Endothelial cell of umbilical vein (primary cell): ENCODE measurements at regions not wholly inside any gene's neighbourhood (a gene's known extent, or its start where the extent isn't known, plus 50 kb on each side); places are given as distances from the start of the nearest gene placed in this dataset.

Experiments used
- BruUV-seq: library from RNA; stranded (reverse); fragments of 400-500 nt; replicated peaks from 2 replicates; lab custom pipeline; 2021; lab: Mats Ljungman, UMichigan
- CTCF ChIA-PET: fragments of 300-600, 350-600 bp; sonication (Branson Sonifier 250); formaldehyde crosslinking; loops from one replicate; lab custom pipeline; 2021; ENCODE audit warnings: antibody characterized with exemption, inconsistent platforms; lab: Charles Lee
- POLR2A ChIA-PET: fragments of 300-600, 350-600 bp; sonication (Branson Sonifier 250); formaldehyde crosslinking; loops from one replicate; lab custom pipeline; 2021; ENCODE audit warnings: antibody characterized with exemption, inconsistent platforms; lab: Charles Lee
- DNase-seq: peaks from one replicate; pipeline ENCODE4 v3.0.0-alpha.2; 2011; ENCODE audit warnings: low read depth, low spot score
- FAIRE-seq: peaks from 2 replicates; lab custom pipeline; 2011; peaks lifted over from hg19 to GRCh38; lab: Jason Lieb, UNC
- H2AFZ ChIP-seq: 2 replicates; pipeline ENCODE4 v1.6.0; 2012; ENCODE audit warnings: low read depth, low read length, control low read depth, inconsistent platforms
- H3K27ac ChIP-seq: 2 replicates; pipeline ENCODE4 v1.5.1; 2011; ENCODE audit warnings: low read depth, mild to moderate bottlenecking, control low read depth, low read length, moderate library complexity; ENCODE audit not compliant: insufficient read depth
- H3K27me3 ChIP-seq, 2 experiments: 2 replicates each; pipeline versions ENCODE4 v1.6.0 to v1.6.1; 2011; ENCODE audit warnings: low read length in 2 of 2, mixed read lengths in 1 of 2; ENCODE audit not compliant: control insufficient read depth in 2 of 2, insufficient read depth in 2 of 2
- H3K36me3 ChIP-seq, 2 experiments: 2 replicates in 1 of 2; 3 replicates in 1 of 2; pipeline ENCODE4 v1.5.1; 2011; ENCODE audit warnings: low read length in 2 of 2, mild to moderate bottlenecking in 1 of 2, moderate library complexity in 1 of 2; ENCODE audit not compliant: control insufficient read depth in 2 of 2, insufficient read depth in 2 of 2; ENCODE audit errors: extremely low read depth in 1 of 2
- H3K4me1 ChIP-seq: 3 replicates; pipeline ENCODE4 v1.5.1; 2011; ENCODE audit warnings: mild to moderate bottlenecking, low read length; ENCODE audit not compliant: control insufficient read depth, insufficient read depth; ENCODE audit errors: extremely low read depth
- H3K4me2 ChIP-seq: 2 replicates; pipeline ENCODE4 v1.6.1; 2011; ENCODE audit warnings: low read length, control low read depth, mixed read lengths; ENCODE audit not compliant: insufficient read depth
- H3K4me3 ChIP-seq, 3 experiments: fragments of 200-600 bp in 1 of 3; sonication (generic), shearing (Covaris generic) in 1 of 3; replicated peaks in 1 of 3; 2 replicates each; pipeline ENCODE4 v1.5.1; 2011 to 2016; ENCODE audit warnings: control low read depth in 3 of 3, low read length in 3 of 3, mild to moderate bottlenecking in 2 of 3, inconsistent platforms in 1 of 3, low read depth in 1 of 3, moderate library complexity in 1 of 3; ENCODE audit not compliant: insufficient read depth in 1 of 3
- H3K79me2 ChIP-seq: 2 replicates; pipeline ENCODE4 v1.6.0; 2012; ENCODE audit warnings: low read length, inconsistent platforms; ENCODE audit not compliant: control insufficient read depth, insufficient read depth
- H3K9ac ChIP-seq: replicated peaks from 2 replicates; pipeline ENCODE3; 2011; ENCODE audit warnings: low read length, control low read depth; ENCODE audit not compliant: insufficient read depth; ENCODE audit errors: extremely low read depth
- H3K9me1 ChIP-seq: replicated peaks from 3 replicates; pipeline ENCODE4 v1.6.0; 2011; ENCODE audit warnings: mild to moderate bottlenecking, low read length; ENCODE audit not compliant: control insufficient read depth, insufficient read depth; ENCODE audit errors: extremely low read depth
- H3K9me3 ChIP-seq: replicated peaks from 2 replicates; pipeline ENCODE4 v1.5.1; 2012; ENCODE audit warnings: low read length, inconsistent platforms; ENCODE audit not compliant: control insufficient read depth, insufficient read depth
- H4K20me1 ChIP-seq: replicated peaks from 2 replicates; pipeline ENCODE3; 2011; ENCODE audit warnings: mild to moderate bottlenecking, low read length; ENCODE audit not compliant: control insufficient read depth, insufficient read depth; ENCODE audit errors: extremely low read depth
- CTCF ChIP-seq, 2 donors: IDR thresholded peaks; 1 replicate in 1 of 2; 2 replicates in 1 of 2; pipeline ENCODE4 v1.5.1; 2011; ENCODE audit warnings: low read length in 2 of 2, mild to moderate bottlenecking in 2 of 2, moderate library complexity in 2 of 2, control low read depth in 1 of 2, inconsistent platforms in 1 of 2, low read depth in 1 of 2; ENCODE audit not compliant: insufficient read depth in 1 of 2; ENCODE audit errors: extremely low read depth in 1 of 2
- EZH2 ChIP-seq: IDR thresholded peaks from 2 replicates; pipeline ENCODE4 v1.6.1; 2012; ENCODE audit warnings: borderline replicate concordance, low read depth, mild to moderate bottlenecking, moderate library complexity, low read length, inconsistent platforms; ENCODE audit not compliant: severe bottlenecking
- FOS ChIP-seq: IDR thresholded peaks from 2 replicates; pipeline ENCODE4 v1.6.1; 2011; ENCODE audit warnings: mild to moderate bottlenecking, low read length, moderate library complexity, borderline replicate concordance; ENCODE audit not compliant: insufficient read depth
- GATA2 ChIP-seq: IDR thresholded peaks from 2 replicates; pipeline ENCODE4 v1.7.0; 2011; ENCODE audit warnings: low read depth, mild to moderate bottlenecking, moderate library complexity, mixed read lengths, low read length; ENCODE audit not compliant: insufficient read length, insufficient read depth
- JUN ChIP-seq: IDR thresholded peaks from 2 replicates; pipeline ENCODE4 v1.6.1; 2011; ENCODE audit warnings: borderline replicate concordance, low read depth; ENCODE audit not compliant: insufficient read length, insufficient read depth
- MAX ChIP-seq: IDR thresholded peaks from 2 replicates; pipeline ENCODE4 v1.6.1; 2011; ENCODE audit not compliant: insufficient read depth, insufficient read length
- MYC ChIP-seq: IDR thresholded peaks from one replicate; pipeline ENCODE4 v1.6.1; 2011; ENCODE audit warnings: mild to moderate bottlenecking, low read depth, low read length
- POLR2A ChIP-seq: IDR thresholded peaks from 2 replicates; pipeline ENCODE4 v1.6.1; 2012; ENCODE audit warnings: low read depth, mild to moderate bottlenecking, control low read depth, low read length
- POLR2AphosphoS5 ChIP-seq: IDR thresholded peaks from 2 replicates; pipeline ENCODE4 v1.6.1; 2012; ENCODE audit warnings: low read depth, mild to moderate bottlenecking, control low read depth, low read length, moderate library complexity; ENCODE audit not compliant: insufficient read depth
- dilution Hi-C: fragments of 300-500 bp; cut with MboI; formaldehyde crosslinking; loops from one replicate; pipeline ENCODE4 v1.15.0; 2019; ENCODE audit warnings: low sequenced_read_pairs; ENCODE audit not compliant: extremely low pct_ligation_motif_present
- intact Hi-C: fragments of 100-400 bp; cut with micrococcal nuclease; formaldehyde crosslinking; loops from one replicate; pipeline ENCODE4 v1.10.0; 2022

GRCh38 chr5:175788155-175788787 is 83.1 kb upstream of the CPLX2 start:
- Histone ChIP-seq H3K9ac (no peak overlapping the region), H3K36me3 (no peaks in the 10 kb centered on the region), H3K9me3 (no peaks in the 10 kb centered on the region), H3K4me2 (no peak overlapping the region), H2AFZ (no peak overlapping the region), H3K4me1 (no peaks in the 10 kb centered on the region), H3K79me2 (no peaks in the 10 kb centered on the region), H4K20me1 (no peaks in the 10 kb centered on the region), H3K9me1 (no peaks in the 10 kb centered on the region), H3K27me3 (no peaks in the 10 kb centered on the region), H3K4me3 (no peak overlapping the region), H3K27ac (no peak overlapping the region)
- TF ChIP-seq JUN (no peak), CTCF (IDR thresholded peaks at IDR 0.05; ENCODE audit: extremely low read depth in 1 of 2, insufficient read depth in 1 of 2, low read depth in 1 of 2, low read length in 2 of 2) (no peak), POLR2A (no peak), MYC (no peak), POLR2AphosphoS5 (no peak), FOS (no peak), EZH2 (no peak), GATA2 (no peak), MAX (no peak)
- dilution Hi-C loops, result no loop called here
- BruUV-seq, result no TSS peak
- CTCF ChIA-PET, result no interaction called here
- FAIRE-seq (no peak), DNase-seq (no peak)
- intact Hi-C loops, result no loop called here
- POLR2A ChIA-PET, result no interaction called here
